LHCN-M2 (cell line): ENCODE measurements at regions not wholly inside any gene's neighbourhood (a gene's known extent, or its start where the extent isn't known, plus 50 kb on each side); places are given as distances from the start of the nearest gene placed in this dataset.
A peak's percentile ranks its signal among the peaks of the same experiment; 100 is the strongest.

Experiments
- DNase-seq: peaks from one replicate; pipeline ENCODE4 v3.0.0-alpha.2; 2012; ENCODE audit warnings: low read depth

DNA sequence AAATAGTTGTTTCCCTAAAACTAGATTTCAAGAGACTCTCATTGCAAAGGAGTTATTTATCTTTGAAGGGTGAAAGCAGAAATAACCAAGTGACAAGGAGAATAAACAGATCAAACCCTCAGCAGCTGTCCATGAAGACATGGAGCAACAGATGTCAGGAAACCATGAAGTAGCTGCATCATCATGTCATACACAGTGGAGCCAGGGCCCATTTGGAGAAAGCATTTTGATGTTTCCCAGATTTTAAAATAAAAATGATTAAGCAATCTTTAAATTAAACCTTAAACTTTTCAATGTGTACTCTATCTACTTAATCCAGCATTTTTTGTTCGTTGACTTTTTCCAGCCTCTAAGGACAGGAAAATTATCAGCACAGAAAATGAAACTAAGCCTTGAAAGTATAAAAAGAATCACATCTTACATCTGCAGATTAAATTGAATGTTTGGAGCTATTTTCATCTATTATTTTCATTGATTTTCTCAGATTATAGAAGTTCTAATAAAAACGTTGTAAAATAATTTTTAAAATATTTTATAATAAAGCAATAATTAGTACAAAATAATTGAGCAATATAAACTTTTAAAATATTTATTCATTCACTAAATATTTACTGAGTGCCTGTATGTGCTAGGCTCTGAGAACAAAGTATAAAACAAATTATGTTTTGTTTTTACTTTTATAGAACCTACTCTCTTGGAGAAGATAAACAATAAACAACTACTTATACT is 860.1 kb downstream of the BCL11A start:
- peak; percentile 31 for DNase-seq

GRCh38 chr2:59691518-59692190 is 861.8 kb downstream of the BCL11A start:
- no peak for DNase-seq

GRCh38 chr2:59690849-59691248 is 862.6 kb downstream of the BCL11A start:
- no peak for DNase-seq

GRCh38 chr2:59684771-59685166 is 868.7 kb downstream of the BCL11A start:
- DNase-seq = no peak

- no peak for DNase-seq
These were observed 869.2 kb downstream of the BCL11A start for GRCh38 chr2:59684116-59684770.

- DNase-seq = peak; percentile 15
These were observed 872.6 kb downstream of the BCL11A start for GRCh38 chr2:59680863-59681262.

- no peak for DNase-seq
These were observed 876.3 kb downstream of the BCL11A start for GRCh38 chr2:59677158-59677557.

- no peak for DNase-seq
These were observed 879.4 kb downstream of the BCL11A start for GRCh38 chr2:59674100-59674499.

GRCh38 chr2:59665021-59665420 is 888.4 kb downstream of the BCL11A start:
- DNase-seq = no peak

- no peak for DNase-seq
These were observed 891.2 kb downstream of the BCL11A start for GRCh38 chr2:59662127-59662861.

DNA sequence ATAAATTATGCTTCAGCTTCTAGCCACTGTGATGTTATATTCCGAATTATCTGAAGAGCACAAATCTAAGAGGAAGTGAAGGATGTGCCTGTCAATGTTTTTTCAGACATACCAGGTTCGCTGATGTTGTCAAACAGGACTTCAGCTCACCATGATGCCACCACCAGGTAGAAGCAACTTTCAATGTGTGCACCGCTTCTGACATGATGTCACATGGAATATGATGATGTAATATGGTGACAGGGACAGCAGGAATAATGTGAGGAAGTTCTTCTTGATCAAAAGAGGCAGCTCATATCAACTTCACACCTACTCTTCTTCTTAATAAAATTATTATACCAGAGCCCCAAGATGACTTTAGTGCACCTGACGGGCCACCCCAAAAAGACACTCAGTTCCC is 893.2 kb downstream of the BCL11A start:
- no peak for DNase-seq

DNA sequence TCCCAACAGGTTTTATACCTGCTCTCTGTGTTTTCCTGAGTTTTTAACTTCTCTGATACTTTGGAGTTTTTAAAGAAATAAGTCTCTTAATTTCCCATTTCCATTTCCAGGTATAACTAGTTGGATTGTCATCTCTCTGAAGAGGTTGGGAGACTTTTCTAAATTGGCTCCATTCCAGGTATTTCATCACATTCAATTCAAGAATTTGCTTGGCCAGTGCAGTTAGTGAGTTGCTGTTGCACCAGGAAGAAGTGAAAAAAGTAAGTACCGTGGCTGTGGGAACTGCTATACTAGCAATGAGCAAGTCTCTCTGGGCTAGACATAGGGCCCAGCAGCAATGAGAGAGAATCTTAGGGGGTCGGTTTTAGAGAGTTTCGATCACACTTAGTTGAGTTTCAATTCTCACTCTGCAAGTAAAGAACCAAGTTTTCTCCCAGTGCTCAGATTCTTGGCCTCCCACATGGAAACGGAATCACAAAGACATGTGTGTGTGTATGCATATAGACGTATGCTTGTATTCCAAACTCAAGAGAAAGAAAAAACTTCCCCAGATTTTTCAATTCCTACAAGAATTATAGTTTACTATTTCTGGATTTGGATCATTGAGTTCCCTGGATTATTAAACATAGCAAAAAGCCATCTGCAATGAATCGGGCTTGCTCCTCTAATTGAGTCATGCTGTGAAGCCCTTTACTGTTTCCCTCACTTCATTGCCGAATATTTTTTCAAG is 894.4 kb downstream of the BCL11A start:
- no peak for DNase-seq

GRCh38 chr2:59655809-59656208 is 897.6 kb downstream of the BCL11A start:
- no peak for DNase-seq

DNA sequence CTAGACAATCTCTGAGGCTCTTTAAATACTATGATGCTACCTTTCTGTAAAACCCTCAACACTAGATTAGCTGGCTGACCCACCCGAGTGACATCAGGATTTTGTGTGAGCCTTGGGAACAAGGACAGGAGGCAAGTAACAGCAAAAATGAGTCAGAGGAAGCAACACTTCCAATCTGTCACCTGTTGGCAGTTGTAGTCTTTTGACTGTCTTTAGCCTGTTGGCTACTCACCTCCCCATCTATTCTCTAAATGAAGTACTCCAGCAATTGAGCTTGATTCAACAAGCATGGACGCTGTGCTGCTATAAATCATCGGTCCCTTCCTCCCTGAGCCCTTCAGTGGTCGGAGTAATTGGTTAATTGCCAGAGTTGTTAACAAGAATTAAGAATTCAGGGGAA is 898.7 kb downstream of the BCL11A start:
- DNase-seq = no peak

DNA sequence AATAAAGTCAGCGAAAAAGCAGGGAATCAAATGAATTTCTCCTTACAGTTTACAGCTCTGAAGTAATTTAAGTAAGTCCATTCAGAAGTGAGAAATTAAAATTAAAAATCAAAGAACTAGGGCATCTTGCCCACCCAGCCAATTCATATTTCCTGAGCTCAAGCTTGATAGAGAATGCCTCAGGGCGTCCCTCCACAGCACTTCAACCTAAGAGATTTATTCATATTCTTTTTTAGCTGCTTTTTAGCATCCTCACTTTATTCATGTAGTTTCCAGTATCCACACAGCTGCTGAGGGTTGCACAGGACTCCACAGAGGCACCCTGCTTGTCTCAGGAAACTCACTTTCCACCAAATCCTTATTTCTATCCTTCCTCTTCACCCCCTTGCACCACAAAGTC is 900.3 kb downstream of the BCL11A start:
- DNase-seq = no peak

- DNase-seq = no peak
These were observed 922.7 kb downstream of the BCL11A start for GRCh38 chr2:59630789-59631188.

DNA sequence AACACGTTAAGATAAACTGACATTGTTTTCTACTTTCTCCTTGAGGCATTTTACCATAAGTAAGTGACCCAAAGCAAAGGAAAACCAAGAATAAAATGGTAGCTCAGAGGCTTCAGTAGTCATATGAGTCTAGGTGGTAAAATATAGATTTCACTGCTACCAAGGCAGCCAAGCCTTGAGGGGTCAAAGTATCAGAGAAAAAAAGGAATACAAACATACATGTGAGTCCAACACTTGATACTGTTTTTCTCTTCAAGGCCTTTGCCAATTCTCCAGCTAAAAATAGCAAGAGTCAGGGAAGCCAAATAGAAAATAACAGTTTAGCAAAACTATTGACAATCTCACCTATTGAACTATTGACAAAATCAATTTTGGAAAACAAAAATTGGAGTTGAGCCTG is 925.9 kb downstream of the BCL11A start:
- no peak for DNase-seq

DNA sequence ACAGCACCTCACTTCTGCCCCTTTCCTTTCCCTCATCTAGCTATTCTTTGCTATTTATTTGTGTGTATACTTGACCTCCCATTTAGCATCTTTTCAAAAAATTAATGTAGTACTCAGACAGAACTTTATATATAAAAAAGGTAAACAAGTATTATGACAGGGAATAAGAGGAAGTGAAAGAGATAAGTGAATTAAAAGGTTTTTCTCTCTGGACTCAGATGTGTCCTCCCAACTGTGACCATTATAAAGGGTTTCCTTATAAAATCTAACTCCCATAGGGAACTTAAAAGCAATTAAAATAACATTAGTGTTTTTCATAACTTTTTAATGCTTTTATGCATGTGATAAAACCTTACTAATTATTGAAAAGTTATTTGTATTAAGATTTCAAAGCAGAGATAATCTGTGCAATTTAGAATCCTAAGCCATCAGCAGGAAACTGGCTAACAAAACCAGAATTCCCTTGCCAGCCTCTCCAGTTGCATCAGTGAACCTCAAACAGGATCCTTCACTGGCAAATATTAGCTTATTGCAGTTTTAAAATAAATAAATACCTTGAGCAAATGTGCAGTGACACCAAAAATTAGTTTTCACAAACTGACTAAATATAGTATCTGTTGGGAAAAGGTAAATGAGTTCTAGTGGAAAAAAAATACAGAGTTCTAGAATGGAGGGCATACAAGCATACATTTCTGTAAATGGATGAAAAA is 930.7 kb downstream of the BCL11A start:
- DNase-seq = no peak

DNA sequence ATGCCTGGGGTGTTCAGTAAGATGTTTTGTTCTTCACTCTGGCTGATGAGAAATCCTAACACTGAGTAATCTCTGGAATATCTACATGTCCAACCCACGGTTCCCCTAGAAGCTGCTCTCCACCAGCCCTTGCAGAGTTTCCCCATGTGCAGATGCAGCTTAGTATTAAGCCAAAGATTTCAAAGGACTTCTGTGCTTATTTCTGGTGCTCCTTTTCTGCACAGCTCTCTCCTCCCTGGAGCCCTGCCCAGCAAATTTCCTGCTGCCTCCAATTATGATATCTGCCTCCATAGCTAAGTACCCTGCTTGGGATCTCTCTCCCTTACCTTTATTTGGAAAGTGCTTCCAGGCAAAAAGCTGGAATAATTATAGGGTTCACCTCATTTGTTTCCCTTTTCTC is 949.3 kb downstream of the BCL11A start:
- DNase-seq = no peak

GRCh38 chr2:59594671-59595222 is 958.7 kb downstream of the BCL11A start:
- no peak for DNase-seq

- no peak for DNase-seq
These were observed 962.7 kb downstream of the BCL11A start for GRCh38 chr2:59590798-59591197.
